GM06990 (cell line): ENCODE measurements at regions not wholly inside any gene's neighbourhood (a gene's known extent, or its start where the extent isn't known, plus 50 kb on each side); places are given as distances from the start of the nearest gene placed in this dataset.

Experiments
- DNase-seq: peaks from one replicate; pipeline ENCODE4 v3.0.0-alpha.2; 2011; ENCODE audit not compliant: insufficient read length; ENCODE audit errors: extremely low read depth
- H3K27me3 ChIP-seq: replicated peaks from 2 replicates; pipeline ENCODE4 v1.6.0; 2011; ENCODE audit warnings: low read length; ENCODE audit not compliant: control insufficient read depth, insufficient read depth
- H3K36me3 ChIP-seq: 2 replicates; pipeline ENCODE4 v1.5.1; 2011; ENCODE audit warnings: low read length; ENCODE audit not compliant: control insufficient read depth, insufficient read depth
- H3K4me3 ChIP-seq: replicated peaks from 2 replicates; pipeline ENCODE4 v1.5.1; 2011; ENCODE audit warnings: low read depth, mild to moderate bottlenecking, control low read depth, low read length
- TF ChIP-seq, protein P1 (sequence below): IDR thresholded peaks from 2 replicates; pipeline ENCODE4 v1.5.1; 2011; ENCODE audit warnings: low read length, control low read depth, mild to moderate bottlenecking, inconsistent platforms; ENCODE audit not compliant: insufficient read depth, poor library complexity, severe bottlenecking

- DNase-seq: no peak
- Histone ChIP-seq H3K4me3 (no peak overlapping the region), H3K27me3 (no peaks in the 10 kb centered on the region), H3K36me3 (no peaks in the 10 kb centered on the region)
- TF ChIP-seq, protein P1, sequence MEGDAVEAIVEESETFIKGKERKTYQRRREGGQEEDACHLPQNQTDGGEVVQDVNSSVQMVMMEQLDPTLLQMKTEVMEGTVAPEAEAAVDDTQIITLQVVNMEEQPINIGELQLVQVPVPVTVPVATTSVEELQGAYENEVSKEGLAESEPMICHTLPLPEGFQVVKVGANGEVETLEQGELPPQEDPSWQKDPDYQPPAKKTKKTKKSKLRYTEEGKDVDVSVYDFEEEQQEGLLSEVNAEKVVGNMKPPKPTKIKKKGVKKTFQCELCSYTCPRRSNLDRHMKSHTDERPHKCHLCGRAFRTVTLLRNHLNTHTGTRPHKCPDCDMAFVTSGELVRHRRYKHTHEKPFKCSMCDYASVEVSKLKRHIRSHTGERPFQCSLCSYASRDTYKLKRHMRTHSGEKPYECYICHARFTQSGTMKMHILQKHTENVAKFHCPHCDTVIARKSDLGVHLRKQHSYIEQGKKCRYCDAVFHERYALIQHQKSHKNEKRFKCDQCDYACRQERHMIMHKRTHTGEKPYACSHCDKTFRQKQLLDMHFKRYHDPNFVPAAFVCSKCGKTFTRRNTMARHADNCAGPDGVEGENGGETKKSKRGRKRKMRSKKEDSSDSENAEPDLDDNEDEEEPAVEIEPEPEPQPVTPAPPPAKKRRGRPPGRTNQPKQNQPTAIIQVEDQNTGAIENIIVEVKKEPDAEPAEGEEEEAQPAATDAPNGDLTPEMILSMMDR: no peak
Measured at GRCh38 chr6:6406715-6407070, 86.2 kb upstream of the F13A1 start.

GRCh38 chr6:6407071-6407741, 86.7 kb upstream of the F13A1 start:
- Histone ChIP-seq H3K4me3 (no peak overlapping the region), H3K36me3 (no peaks in the 10 kb centered on the region), H3K27me3 (no peaks in the 10 kb centered on the region)
- TF ChIP-seq, protein P1: no peak
- peak; percentile 71 for DNase-seq

DNA sequence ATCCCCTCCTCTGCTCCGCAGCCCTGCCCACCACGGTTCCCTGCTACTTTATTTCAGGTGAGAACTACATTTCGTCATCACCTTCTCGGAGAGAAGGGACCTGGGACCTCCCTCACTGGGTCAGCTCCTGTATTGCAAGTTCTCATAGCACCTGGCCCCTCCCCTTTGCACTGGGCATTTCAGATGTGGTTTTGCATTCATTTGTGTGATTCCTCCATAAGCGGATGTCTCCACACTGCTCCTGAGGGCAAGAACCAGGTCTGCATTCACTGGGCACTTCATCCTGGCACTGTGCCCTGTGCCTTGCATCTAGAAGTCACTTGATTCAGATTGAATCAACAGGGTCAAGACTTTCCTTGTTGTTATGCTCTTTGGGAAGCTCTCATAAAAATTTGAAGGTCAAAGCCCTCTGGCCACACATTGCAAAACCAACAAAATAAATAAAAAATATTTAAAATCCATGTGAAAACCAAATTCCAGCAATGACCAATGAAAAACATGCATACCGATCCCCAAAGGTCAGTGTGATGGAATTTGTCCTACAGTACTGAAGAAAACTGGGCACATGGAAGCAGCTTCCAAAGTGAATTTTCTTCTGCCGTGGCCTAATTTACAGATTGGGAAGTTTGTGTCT, 89.1 kb upstream of the F13A1 start:
- DNase-seq: no peak
- Histone ChIP-seq H3K4me3 (no peak overlapping the region), H3K27me3 (no peaks in the 10 kb centered on the region), H3K36me3 (no peaks in the 10 kb centered on the region)
- TF ChIP-seq, protein P1: no peak

- Histone ChIP-seq H3K36me3 (no peaks in the 10 kb centered on the region), H3K27me3 (no peaks in the 10 kb centered on the region), H3K4me3 (no peak overlapping the region)
- TF ChIP-seq, protein P1: no peak
- DNase-seq: no peak
Measured at GRCh38 chr6:6411115-6411514, 90.7 kb upstream of the F13A1 start.

DNA sequence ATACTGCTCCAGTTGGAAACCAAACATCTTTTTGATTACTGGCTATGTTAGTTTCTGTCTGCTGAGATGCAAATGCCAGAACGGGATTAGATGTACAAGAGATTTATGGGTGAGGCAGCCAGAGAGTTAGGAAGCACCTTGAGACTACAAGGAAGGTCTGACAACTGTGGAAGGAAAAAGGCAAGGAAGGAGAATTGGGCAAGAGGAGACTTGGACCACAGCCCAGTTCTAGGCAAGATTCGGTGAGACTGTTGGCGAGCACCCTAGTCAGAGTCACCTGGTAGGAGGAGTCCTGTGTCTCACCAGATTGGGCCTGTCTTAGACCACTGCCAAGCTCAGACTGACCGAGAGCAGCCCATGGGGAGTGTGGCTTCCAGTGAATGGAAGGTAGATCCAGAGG, 91.8 kb upstream of the F13A1 start:
- DNase-seq: no peak
- TF ChIP-seq, protein P1: no peak
- Histone ChIP-seq H3K27me3 (no peaks in the 10 kb centered on the region), H3K4me3 (no peak overlapping the region), H3K36me3 (no peaks in the 10 kb centered on the region)
